Endometrium (tissue), 2 donors: ENCODE measurements at regions not wholly inside any gene's neighbourhood (a gene's known extent, or its start where the extent isn't known, plus 50 kb on each side); places are given as distances from the start of the nearest gene placed in this dataset.
"Not testable (repeated sequence)": the region's sequence is repeated elsewhere in the genome, so short reads cannot be mapped to it uniquely, and the experiment has no call there.

Experiments
- FAIRE-seq: peaks from 2 replicates; lab custom pipeline; 2012; peaks lifted over from hg19 to GRCh38; lab: Jason Lieb, UNC
- donor health status: control.
- donor health status: control.

- no peak for FAIRE-seq
Measured at GRCh38 chr5:106116682-106117081, 1554.1 kb downstream of the EFNA5 start.

- no peak for FAIRE-seq
Measured at GRCh38 chr5:106113922-106114321, 1556.8 kb downstream of the EFNA5 start.

- no peak for FAIRE-seq
Measured at GRCh38 chr5:106106384-106106783, 1564.4 kb downstream of the EFNA5 start.

GRCh38 chr5:106097340-106097739, 1573.4 kb downstream of the EFNA5 start:
- FAIRE-seq: no peak

- no peak for FAIRE-seq
Measured at GRCh38 chr5:106094839-106095238, 1575.9 kb downstream of the EFNA5 start.

- no peak for FAIRE-seq
Measured at GRCh38 chr5:106094204-106094607, 1576.5 kb downstream of the EFNA5 start.

GRCh38 chr5:106093134-106093533, 1577.6 kb downstream of the EFNA5 start:
- no peak for FAIRE-seq

GRCh38 chr5:106092455-106092854, 1578.3 kb downstream of the EFNA5 start:
- FAIRE-seq: no peak

GRCh38 chr5:106089073-106089472, 1581.7 kb downstream of the EFNA5 start:
- FAIRE-seq: no peak

GRCh38 chr5:106088462-106088861, 1582.3 kb downstream of the EFNA5 start:
- FAIRE-seq: no peak

GRCh38 chr5:106086352-106086751, 1584.4 kb downstream of the EFNA5 start:
- no peak for FAIRE-seq

GRCh38 chr5:106085556-106085955, 1585.2 kb downstream of the EFNA5 start:
- FAIRE-seq: no peak

GRCh38 chr5:106085136-106085535, 1585.6 kb downstream of the EFNA5 start:
- FAIRE-seq: no peak

- no peak for FAIRE-seq
Measured at GRCh38 chr5:106080535-106080934, 1590.2 kb downstream of the EFNA5 start.

- no peak for FAIRE-seq
Measured at GRCh38 chr5:106076655-106077054, 1594.1 kb downstream of the EFNA5 start.

GRCh38 chr5:106072208-106072607, 1598.5 kb downstream of the EFNA5 start:
- peak; percentile 26 for FAIRE-seq

- FAIRE-seq: no peak
Measured at GRCh38 chr5:106047341-106047740, 1623.4 kb downstream of the EFNA5 start.

- not testable (repeated sequence) for FAIRE-seq
Measured at GRCh38 chr5:106032069-106032468, 1638.7 kb downstream of the EFNA5 start.

- no peak for FAIRE-seq
Measured at GRCh38 chr5:106028314-106028713, 1642.4 kb downstream of the EFNA5 start.

GRCh38 chr5:106020894-106021293, 1649.8 kb downstream of the EFNA5 start:
- FAIRE-seq: no peak

GRCh38 chr5:106019261-106019660, 1651.5 kb downstream of the EFNA5 start:
- FAIRE-seq: no peak

- no peak for FAIRE-seq
Measured at GRCh38 chr5:106017243-106017857, 1653.4 kb downstream of the EFNA5 start.

GRCh38 chr5:106014262-106014661, 1656.5 kb downstream of the EFNA5 start:
- no peak for FAIRE-seq

- FAIRE-seq: no peak
Measured at GRCh38 chr5:106006242-106006641, 1664.5 kb downstream of the EFNA5 start.

- FAIRE-seq: not testable (repeated sequence)
Measured at GRCh38 chr5:105998991-105999390, 1671.7 kb downstream of the EFNA5 start.
